Hematopoietic multipotent progenitor cell treated with erythropoietin and hydrocortisone succinate and interleukin-3 and kit ligand, for 17 days (in vitro differentiated cells): ENCODE measurements at regions not wholly inside any gene's neighbourhood (a gene's known extent, or its start where the extent isn't known, plus 50 kb on each side); places are given as distances from the start of the nearest gene placed in this dataset.

Experiments
- DNase-seq: peaks from one replicate; pipeline ENCODE4 v3.0.0-alpha.2; 2015; ENCODE audit warnings: low spot score

DNA sequence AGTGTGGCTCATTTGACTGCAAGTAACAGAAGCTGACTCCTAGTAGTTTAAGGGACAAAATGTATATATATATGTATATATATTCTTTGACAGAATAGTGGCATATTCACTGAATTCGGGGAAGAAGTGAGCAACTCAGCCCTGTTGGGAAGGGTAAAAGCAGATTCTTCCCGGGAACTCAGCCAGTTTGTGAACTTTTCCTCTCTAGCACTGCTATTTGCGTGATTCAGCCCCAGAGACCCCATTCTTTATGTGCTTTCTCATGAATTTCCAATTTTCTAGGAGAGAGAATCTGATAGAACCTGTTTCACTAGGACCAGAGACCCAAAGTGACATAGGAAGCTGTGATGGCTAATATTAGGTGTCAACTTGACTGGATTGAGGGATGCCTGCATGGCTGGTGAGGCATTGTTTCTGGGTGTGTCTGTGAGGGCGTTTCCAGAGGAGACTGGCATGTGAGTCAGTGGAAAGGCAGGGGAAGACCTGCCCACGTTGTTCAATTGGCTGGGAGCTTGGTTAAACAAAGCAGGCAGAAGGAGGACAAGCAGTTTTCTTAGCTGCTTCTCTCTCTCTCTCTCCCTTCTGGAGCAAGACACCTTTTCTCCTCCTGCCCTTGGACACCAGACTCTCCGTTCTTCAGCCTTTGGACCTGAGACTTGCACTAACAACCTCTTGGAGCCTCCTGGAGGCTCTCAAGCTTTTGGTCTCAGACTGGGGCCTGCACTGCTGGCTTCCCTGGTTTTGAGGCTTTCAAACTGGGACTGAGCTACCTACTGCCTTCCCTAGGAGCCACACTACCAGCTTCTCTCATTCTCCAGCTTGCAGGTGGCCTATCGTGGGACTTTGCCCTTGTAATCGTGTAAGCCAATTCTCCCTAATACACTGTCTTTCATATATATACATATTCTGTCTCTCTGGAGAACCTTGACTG, 93.4 kb upstream of the KCNK1 start:
- no peak for DNase-seq

GRCh38 chr1:233523047-233523446, 90.9 kb upstream of the KCNK1 start:
- DNase-seq = no peak

- no peak for DNase-seq
Observed at GRCh38 chr1:233527818-233528217, 86.1 kb upstream of the KCNK1 start.

DNA sequence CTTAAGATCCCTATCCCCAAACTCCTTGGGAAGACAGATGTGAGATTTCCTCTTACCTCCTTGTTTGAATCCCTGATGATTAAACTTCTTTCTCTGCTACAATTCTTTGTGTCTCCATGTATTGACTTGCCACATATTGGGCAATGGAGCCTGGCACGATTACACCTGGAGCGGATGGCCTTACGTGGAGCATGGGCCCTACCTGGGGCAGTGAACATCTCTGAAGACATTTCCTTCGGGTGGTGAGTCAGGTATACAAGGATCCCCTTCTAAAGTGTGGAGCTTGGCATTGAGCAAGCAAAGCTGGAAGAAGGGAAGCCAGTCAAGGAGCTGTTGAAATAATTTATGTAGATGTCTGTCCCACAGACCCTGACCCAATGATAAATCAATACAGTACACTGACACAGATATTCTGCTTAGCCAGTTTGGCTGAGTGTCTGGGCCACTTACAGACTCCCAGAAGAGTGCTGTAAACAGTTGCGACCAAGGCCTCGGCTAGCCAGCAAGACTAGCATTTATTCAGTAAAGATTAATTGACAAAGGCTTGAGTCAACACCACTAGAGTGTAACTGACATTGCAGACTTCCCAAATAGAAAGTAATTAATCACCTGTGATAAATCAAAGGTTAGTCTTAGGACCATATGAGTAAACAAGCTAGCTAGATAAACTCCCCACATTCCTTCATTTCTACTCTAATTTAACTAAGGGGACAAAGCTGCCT, 83.1 kb upstream of the KCNK1 start:
- DNase-seq = no peak

DNA sequence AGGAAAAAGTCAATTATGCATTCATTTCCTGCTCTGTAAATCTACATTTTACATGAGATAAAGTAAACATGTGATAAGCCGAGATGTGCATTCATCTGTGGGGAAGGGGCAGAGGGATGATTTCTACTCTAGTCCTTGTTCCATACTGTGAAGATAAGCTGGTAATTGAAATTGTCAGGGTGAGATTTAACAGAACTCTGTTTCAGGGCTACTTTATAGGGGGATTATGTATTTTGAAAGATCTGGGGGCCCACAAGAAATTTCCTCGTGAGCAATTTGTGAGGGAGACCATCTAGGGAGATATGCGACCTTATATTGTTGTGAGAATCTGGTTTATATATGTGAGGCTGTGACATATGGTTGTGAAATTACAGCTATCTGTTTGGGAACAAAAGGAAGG, 73.1 kb upstream of the KCNK1 start:
- no peak for DNase-seq

GRCh38 chr1:233543338-233544255, 70.3 kb upstream of the KCNK1 start:
- no peak for DNase-seq

GRCh38 chr1:233544304-233544703, 69.6 kb upstream of the KCNK1 start:
- DNase-seq = no peak

GRCh38 chr1:233547726-233548125, 66.2 kb upstream of the KCNK1 start:
- no peak for DNase-seq

DNA sequence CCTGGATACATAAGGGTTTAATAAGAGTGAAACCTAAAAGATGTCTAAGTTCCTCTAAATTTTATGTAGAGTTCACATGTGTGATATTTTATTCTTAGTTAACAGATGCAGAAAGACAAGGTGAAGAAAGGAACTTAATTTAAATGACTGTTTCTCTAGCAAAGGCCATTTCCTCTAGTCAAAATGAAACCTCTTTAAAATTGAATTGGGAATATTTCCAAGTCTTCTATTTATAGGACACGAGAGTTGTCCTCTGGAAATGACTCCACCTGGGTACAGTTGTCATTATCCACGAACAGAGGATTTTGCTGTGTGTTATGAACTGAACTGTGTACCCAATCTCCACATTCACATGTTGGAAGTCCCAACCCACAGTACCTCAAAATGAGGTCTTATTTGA, 64.5 kb upstream of the KCNK1 start:
- DNase-seq = no peak

GRCh38 chr1:233549917-233550316, 64.0 kb upstream of the KCNK1 start:
- no peak for DNase-seq

DNA sequence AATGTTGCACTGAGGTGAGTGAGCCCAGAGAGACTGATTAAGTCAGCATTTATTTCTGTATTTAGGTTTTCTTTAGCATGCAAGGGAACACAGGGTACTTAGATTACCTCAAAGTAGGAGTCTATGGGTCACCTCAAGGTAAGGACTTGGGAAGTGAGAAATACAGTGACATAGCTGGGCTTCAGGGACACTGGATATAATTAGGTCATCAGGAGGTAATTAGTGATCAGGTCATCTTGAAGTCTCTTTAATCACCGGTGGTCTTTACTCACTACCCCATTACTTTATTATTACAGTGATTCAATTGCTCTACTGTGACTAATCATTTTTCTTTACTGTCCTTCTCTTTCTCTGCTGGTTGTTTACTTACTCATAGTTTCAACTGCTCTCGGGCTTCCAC, 59.9 kb upstream of the KCNK1 start:
- DNase-seq = no peak

- no peak for DNase-seq
Observed at GRCh38 chr1:233561708-233562426, 52.0 kb upstream of the KCNK1 start.
